Mesothelial cell of epicardium (in vitro differentiated cells): ENCODE measurements at regions not wholly inside any gene's neighbourhood (a gene's known extent, or its start where the extent isn't known, plus 50 kb on each side); places are given as distances from the start of the nearest gene placed in this dataset.

Experiments used
- DNase-seq, 2 experiments: peaks; one replicate each; pipeline ENCODE4 v3.0.0; 2021; ENCODE audit warnings: low spot score in 2 of 2; ENCODE audit not compliant: unreplicated experiment in 2 of 2
- H3K27ac Mint-ChIP-seq: 2 replicates; pipeline ENCODE4 v1.8.0; 2021; ENCODE audit warnings: mixed read lengths
- H3K27me3 Mint-ChIP-seq: 2 replicates; pipeline ENCODE4 v1.8.0; 2021; ENCODE audit warnings: low read depth, mixed read lengths
- H3K36me3 Mint-ChIP-seq: 2 replicates; pipeline ENCODE4 v1.8.0; 2021; ENCODE audit warnings: mixed read lengths
- H3K4me1 Mint-ChIP-seq: 2 replicates; pipeline ENCODE4 v1.8.0; 2021; ENCODE audit warnings: mixed read lengths
- H3K4me3 Mint-ChIP-seq: 2 replicates; pipeline ENCODE4 v1.8.0; 2021; ENCODE audit warnings: mild to moderate bottlenecking, moderate library complexity, mixed read lengths
- H3K9me3 Mint-ChIP-seq: 2 replicates; pipeline ENCODE4 v1.8.0; 2021; ENCODE audit warnings: mixed read lengths
- TF ChIP-seq, protein P1 (sequence below): fragments of 200-600 bp; sonication (generic); IDR thresholded peaks from one replicate; pipeline ENCODE4 v1.5.0; 2021; ENCODE audit warnings: antibody characterized with exemption; ENCODE audit not compliant: unreplicated experiment

DNA sequence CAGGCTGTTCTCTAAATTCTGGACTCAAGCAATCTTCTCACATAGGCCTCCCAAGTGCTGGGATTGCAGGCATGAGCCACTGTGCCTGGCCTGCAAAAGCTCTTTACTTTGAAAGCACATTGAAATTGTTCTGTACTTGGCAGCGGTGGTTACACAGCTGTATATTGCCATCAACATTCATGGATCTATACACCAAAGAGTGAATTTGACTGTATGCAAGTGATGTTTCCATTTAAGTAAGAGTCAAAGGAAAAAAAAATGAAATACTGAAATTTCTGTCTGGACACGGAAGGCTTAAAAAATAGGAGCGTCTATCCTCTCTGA is 450.6 kb upstream of the PSMD7 start:
- Mint-ChIP-seq H3K27me3 (peaks cover 6% of the 10 kb centered on the region), H3K9me3 (no peaks in the 10 kb centered on the region), H3K4me3 (no peak overlapping the region), H3K36me3 (no peaks in the 10 kb centered on the region), H3K27ac (no peak overlapping the region), H3K4me1 (no peaks in the 10 kb centered on the region)
- DNase-seq, result no peak
- TF ChIP-seq, protein P1, sequence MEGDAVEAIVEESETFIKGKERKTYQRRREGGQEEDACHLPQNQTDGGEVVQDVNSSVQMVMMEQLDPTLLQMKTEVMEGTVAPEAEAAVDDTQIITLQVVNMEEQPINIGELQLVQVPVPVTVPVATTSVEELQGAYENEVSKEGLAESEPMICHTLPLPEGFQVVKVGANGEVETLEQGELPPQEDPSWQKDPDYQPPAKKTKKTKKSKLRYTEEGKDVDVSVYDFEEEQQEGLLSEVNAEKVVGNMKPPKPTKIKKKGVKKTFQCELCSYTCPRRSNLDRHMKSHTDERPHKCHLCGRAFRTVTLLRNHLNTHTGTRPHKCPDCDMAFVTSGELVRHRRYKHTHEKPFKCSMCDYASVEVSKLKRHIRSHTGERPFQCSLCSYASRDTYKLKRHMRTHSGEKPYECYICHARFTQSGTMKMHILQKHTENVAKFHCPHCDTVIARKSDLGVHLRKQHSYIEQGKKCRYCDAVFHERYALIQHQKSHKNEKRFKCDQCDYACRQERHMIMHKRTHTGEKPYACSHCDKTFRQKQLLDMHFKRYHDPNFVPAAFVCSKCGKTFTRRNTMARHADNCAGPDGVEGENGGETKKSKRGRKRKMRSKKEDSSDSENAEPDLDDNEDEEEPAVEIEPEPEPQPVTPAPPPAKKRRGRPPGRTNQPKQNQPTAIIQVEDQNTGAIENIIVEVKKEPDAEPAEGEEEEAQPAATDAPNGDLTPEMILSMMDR, result no peak

DNA sequence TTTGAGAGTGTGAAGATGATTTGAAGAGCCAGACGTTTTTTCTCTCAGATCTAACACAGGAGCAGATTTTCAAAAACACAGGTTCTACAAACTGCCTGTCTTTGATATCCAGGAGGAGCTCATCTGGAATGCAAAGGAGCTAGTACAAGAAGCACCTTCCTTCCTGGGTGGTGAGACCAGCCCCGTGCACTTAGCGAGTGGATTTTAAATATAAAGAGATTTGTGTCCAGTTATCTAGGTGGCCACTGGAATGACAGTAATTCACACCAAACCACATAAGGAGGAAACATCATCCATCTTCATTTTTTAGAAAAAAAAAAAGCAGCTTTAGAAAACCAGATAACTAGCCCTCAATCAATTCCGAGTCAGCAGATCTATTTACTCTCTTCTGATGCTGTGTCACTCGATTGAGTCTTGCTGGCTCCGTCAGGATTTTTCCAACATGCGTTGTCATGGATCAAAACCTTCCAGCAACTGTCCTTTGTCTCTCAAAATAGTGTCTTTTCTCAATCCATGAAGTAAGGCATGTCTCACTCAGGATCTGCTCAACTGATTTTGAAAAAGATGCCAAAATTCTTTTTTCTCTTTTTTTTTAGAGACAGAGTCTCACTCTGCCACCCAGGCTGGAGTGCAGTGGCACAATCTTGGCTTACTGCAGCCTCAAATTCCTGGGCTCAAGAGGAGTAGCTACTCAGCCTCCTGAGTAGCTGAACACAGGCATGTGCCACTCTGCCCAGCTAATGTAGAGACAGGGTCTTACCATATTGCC is 451.2 kb upstream of the PSMD7 start:
- Mint-ChIP-seq H3K36me3 (no peaks in the 10 kb centered on the region), H3K4me3 (no peak overlapping the region), H3K27me3 (peaks cover 9% of the 10 kb centered on the region), H3K4me1 (no peaks in the 10 kb centered on the region), H3K9me3 (no peaks in the 10 kb centered on the region), H3K27ac (no peak overlapping the region)
- TF ChIP-seq, protein P1, result no peak
- no peak for DNase-seq

DNA sequence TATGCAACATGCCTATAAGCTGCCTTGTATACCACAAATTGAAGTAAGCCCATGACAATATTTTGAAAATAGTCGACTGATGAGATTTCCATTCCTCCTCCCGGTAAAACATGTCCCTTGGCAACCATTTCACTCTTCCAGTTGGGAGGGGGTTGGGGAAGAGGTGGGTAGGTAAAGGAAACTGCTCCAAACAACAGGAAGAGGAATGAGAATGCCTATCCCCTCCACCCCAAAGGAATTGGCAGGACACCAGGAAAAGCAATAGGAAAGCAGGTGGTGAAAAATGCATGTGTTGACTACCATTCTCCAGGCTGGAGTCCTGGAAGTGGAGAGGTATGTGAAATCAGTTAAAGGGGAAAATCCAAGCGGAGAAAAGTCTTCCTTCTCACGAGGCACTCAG is 455.9 kb upstream of the PSMD7 start:
- no peaks in the 10 kb centered on the region for H3K36me3 Mint-ChIP-seq
- no peaks in the 10 kb centered on the region for H3K4me1 Mint-ChIP-seq
- H3K27ac Mint-ChIP-seq, result no peak overlapping the region
- H3K27me3 Mint-ChIP-seq, result peaks cover 20% of the 10 kb centered on the region
- TF ChIP-seq, protein P1, result no peak
- H3K9me3 Mint-ChIP-seq, result peaks cover 6% of the 10 kb centered on the region
- no peak overlapping the region for H3K4me3 Mint-ChIP-seq
- no peak for DNase-seq

DNA sequence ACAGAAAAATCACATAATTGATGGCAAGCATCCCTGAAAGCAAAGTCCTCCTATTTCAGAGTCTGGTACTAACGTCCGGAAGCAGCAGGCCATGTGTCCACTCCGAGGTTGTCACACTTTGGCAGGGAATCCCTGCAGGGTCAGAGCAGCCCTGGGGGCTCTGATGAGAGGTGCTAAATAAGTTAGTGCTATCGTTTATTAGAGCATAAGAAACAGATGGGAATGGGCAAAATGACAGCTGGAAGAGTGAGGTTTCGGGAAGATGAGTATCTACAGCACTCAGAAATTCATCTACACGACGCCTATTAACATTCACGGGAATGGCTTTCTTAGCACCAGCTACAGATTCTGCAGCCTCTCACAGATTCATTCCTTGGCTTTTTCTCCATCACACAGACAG is 465.4 kb upstream of the PSMD7 start:
- TF ChIP-seq, protein P1, result no peak
- H3K9me3 Mint-ChIP-seq, result peaks cover 9% of the 10 kb centered on the region
- no peaks in the 10 kb centered on the region for H3K36me3 Mint-ChIP-seq
- no peak overlapping the region for H3K27ac Mint-ChIP-seq
- H3K4me1 Mint-ChIP-seq, result no peaks in the 10 kb centered on the region
- DNase-seq, result no peak
- H3K4me3 Mint-ChIP-seq, result no peak overlapping the region
- no peaks in the 10 kb centered on the region for H3K27me3 Mint-ChIP-seq

DNA sequence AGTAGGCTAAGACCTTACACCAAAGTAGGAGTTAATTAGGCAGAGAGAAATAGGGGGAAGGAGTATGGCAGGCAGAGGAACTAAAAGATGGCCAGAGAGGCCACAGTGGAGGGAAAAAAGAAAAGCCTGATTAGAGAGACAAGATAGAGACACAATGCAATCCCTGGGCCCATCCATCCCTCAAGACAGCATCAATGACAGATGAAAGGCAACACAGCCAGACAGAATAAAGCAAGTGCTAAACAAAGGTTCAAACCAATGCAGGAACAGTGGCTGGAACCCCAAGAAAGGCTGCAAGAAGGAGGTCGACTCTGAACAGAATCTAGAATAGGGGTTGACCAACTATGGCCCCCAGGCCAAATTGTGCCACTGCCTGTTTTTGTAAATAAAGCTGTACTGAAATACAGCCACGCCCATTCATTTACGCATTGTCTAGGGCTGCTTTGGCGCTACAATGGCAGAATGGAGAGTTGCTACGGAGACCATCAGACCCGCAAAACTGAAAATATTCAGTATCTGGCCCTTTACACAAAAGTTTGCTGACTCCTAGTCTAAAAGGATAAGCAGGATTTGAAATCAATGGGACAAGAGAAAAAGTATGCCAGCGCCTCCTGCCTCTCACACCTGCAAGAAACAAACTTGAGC is 473.3 kb upstream of the PSMD7 start:
- TF ChIP-seq, protein P1, result no peak

More for the DNA sequence above, 473.3 kb upstream of the PSMD7 start:
- Mint-ChIP-seq H3K36me3 (no peaks in the 10 kb centered on the region), H3K9me3 (no peaks in the 10 kb centered on the region), H3K4me1 (no peaks in the 10 kb centered on the region), H3K27ac (no peak overlapping the region), H3K27me3 (peaks cover 7% of the 10 kb centered on the region), H3K4me3 (no peak overlapping the region)
- no peak for DNase-seq
